ENCODE measurements at regions not wholly inside any gene's neighbourhood (a gene's known extent, or its start where the extent isn't known, plus 50 kb on each side); places are given as distances from the start of the nearest gene placed in this dataset.

DNA sequence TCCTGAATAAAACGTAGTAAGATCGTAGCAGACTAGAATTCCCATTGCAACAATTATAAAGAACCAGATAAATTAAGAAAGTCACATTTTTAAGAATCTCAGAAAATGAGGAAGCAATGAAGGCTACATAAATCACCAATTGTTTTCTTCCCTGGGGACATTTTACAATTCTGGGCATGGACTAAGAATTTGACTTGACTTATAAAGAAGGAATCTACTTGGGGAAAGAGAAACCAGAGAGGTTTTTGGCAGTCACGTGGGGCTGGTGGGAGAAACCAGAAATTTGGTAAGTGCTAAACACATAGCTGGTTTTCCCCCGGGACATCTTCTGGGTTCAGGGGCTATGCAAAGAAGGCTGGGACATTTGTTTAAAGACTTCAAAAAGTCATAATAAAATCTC lies 109.8 kb upstream of the IL6 start:
- TF ChIP-seq POLR2AphosphoS5 (IDR thresholded peaks at IDR 0.05; ENCODE audit: low read depth, low read length) (no peak), POLR2A (IDR thresholded peaks at IDR 0.05; ENCODE audit: low read depth, low read length) (no peak), TAF1 (IDR thresholded peaks at IDR 0.05; ENCODE audit: borderline replicate concordance, low read depth, low read length) (no peak)
- FAIRE-seq (no peak), DNase-seq (ENCODE audit: insufficient read length) (no peak)

DNA sequence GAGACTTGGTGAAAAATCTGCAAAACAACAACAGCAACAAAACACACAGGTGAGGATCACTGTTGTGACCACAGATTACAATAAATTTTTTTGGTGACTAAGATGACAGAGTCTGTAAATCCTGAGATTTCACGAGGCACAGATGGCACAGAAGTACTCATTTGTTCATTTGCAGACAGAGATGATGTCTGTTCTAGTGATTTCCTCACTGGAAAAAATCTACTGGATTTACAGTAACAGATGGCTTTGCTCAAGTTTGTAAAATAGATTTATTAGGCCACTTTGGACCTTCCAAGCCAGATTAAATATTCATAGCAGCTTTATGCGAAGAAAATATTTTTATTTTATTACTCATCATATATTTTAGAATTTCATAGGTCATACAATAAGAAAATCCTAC lies 113.5 kb upstream of the IL6 start:
- no peak for TF ChIP-seq POLR2A (IDR thresholded peaks at IDR 0.05; ENCODE audit: low read depth, low read length)
- DNase-seq (ENCODE audit: insufficient read length) (no peak), FAIRE-seq (no peak)

DNA sequence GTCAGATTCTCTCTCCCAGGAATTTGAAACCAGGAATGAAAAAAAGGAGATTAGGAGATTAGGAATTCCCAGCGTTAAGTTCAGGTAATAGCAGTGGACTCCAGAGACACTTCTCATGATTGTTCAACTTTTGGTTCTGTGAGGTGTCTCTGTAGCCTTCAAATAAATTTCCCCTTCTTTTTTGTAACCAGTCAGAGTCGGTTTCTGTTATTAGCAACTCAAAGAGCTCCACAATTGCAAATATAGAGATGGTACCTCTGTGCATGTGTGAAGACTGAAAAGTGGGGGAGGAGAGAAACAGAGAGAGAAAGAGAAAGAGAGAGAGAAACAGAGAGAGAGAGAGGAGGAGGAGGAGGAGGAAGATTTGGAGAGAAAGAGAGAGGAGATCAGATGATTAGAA lies 112.8 kb upstream of the STEAP1B start:
- DNase-seq (ENCODE audit: insufficient read length) (no peak), FAIRE-seq (no peak)
- TF ChIP-seq TAF1 (IDR thresholded peaks at IDR 0.05; ENCODE audit: borderline replicate concordance, low read depth, low read length) (no peak), POLR2AphosphoS5 (IDR thresholded peaks at IDR 0.05; ENCODE audit: low read depth, low read length) (no peak), POLR2A (IDR thresholded peaks at IDR 0.05; ENCODE audit: low read depth, low read length) (no peak)

DNA sequence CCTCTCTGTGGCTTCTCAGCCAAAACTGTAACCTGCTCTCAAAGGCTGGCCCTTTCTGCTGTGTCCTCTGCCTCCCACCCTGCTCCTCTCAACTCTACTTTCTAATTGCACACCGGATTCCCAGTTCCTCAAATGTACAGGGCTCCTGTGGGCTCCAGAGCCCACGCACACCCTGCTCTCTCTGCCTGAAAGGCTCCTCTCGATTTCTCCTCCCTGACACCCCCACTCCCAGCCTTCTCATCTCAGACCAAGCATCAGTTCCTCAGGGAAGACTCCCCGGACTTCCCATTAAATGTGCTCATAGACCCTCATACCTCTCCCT lies 111.7 kb upstream of the STEAP1B start:
- DNase-seq (ENCODE audit: insufficient read length) (no peak), FAIRE-seq (peak; percentile 27)
- no peak for TF ChIP-seq POLR2A (IDR thresholded peaks at IDR 0.05; ENCODE audit: low read depth, low read length)
- no peak for TF ChIP-seq TAF1 (IDR thresholded peaks at IDR 0.05; ENCODE audit: borderline replicate concordance, low read depth, low read length)
- no peak for TF ChIP-seq POLR2AphosphoS5 (IDR thresholded peaks at IDR 0.05; ENCODE audit: low read depth, low read length)

DNA sequence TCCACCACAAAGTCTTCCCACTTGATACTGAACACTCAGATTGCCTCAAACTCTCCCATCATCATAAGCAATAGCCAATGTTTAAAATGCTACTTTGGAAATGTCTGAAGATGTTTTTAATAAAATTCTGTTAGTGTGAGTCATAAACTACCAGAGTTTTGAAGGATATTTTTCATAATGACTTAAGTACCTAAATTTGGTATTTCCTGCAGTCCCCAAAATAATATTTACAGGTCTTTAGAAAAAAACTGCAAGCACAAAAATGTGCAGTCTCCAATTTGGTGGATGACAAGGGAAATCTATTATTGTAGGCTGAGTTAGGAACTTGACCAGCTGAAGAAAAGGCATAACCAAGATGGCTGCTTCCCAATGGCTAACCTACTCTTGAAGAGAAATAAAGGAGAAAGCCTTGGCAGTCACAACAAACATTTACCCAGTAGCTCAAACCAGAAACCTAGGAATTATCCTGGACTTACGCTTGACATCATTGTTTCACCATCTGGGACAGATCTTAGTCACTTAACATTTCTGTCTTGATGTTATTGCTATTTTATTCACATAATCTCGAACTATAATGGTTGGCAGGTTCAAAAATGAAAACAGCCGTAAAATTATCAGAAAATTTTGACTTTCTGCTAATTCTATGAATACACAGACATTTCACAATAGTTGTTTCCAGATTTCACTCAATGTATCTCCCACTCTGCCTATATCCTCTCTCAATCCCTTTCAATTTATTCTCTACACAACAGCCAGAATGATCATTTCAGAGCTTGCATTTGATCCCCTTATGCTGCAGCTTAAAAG lies 111.2 kb upstream of the STEAP1B start:
- no peak for DNase-seq (ENCODE audit: insufficient read length)
- TF ChIP-seq POLR2A (IDR thresholded peaks at IDR 0.05; ENCODE audit: low read depth, low read length) (no peak), POLR2AphosphoS5 (IDR thresholded peaks at IDR 0.05; ENCODE audit: low read depth, low read length) (no peak), TAF1 (IDR thresholded peaks at IDR 0.05; ENCODE audit: borderline replicate concordance, low read depth, low read length) (no peak)

DNA sequence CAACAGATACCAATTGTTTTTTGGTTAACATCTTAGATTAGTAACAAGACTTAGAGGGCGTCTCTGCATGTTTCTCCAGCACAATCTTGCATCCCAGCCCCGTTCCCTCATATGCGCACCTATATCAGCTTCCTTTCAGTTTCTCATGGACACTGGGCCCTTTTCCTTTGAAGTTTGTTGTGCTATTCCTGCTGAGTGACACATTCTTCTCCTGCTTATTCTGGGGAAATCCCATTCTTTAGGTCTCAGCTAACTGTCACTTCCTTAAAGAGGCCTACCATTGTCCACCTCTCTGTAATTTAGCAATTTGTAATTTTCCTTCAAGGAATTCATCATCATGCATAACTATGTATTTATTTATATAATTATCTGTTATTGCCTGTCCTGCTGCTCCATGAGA lies 110.3 kb upstream of the STEAP1B start:
- DNase-seq (ENCODE audit: insufficient read length): no peak
- no peak for FAIRE-seq
- TF ChIP-seq POLR2AphosphoS5 (IDR thresholded peaks at IDR 0.05; ENCODE audit: low read depth, low read length): no peak
- no peak for TF ChIP-seq TAF1 (IDR thresholded peaks at IDR 0.05; ENCODE audit: borderline replicate concordance, low read depth, low read length)
- TF ChIP-seq POLR2A (IDR thresholded peaks at IDR 0.05; ENCODE audit: low read depth, low read length): no peak

More for the DNA sequence above, 111.2 kb upstream of the STEAP1B start:
- peak; percentile 9 for FAIRE-seq

DNA sequence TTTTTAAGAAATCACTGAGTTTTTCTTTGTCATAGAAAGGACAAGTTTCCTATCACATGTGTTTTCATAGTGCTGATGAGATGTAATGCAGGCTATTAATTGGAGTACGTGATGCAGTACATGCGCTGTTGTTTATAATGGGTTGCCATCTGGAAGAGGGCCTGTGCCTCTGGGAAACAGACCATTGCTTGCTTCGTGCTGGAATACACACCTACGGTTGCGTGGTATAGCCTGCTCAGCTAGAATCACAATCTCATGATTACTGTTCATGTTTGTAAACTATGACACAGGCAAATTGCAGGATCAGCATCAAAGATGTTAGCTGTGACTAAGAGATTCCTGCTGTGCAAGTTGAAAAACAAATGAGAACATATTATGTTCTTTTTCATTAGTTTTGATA lies 107.2 kb upstream of the STEAP1B start:
- DNase-seq (ENCODE audit: insufficient read length): no peak
- FAIRE-seq: no peak
- no peak for TF ChIP-seq TAF1 (IDR thresholded peaks at IDR 0.05; ENCODE audit: borderline replicate concordance, low read depth, low read length)
- TF ChIP-seq POLR2AphosphoS5 (IDR thresholded peaks at IDR 0.05; ENCODE audit: low read depth, low read length): no peak
- no peak for TF ChIP-seq POLR2A (IDR thresholded peaks at IDR 0.05; ENCODE audit: low read depth, low read length)

DNA sequence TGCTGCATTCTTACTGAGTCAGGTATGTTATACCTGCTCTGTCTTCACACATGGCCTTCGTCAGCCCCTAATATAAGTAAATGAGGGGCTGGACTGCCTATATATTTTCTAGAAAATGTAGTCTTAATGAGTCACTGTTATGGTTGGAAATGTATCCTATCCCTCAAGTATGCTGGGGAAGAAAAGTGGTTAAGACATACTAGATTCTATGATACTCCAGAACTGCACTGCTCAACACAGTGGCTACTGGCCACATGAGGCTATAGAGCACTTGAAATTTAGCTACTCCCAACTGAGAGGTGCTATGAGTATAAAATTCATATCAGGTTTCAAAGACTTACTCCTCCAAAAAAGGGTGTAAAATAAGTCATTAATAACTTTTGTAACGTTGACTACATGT lies 104.3 kb upstream of the STEAP1B start:
- DNase-seq (ENCODE audit: insufficient read length) (no peak), FAIRE-seq (no peak)
- TF ChIP-seq TAF1 (IDR thresholded peaks at IDR 0.05; ENCODE audit: borderline replicate concordance, low read depth, low read length) (no peak), POLR2A (IDR thresholded peaks at IDR 0.05; ENCODE audit: low read depth, low read length) (no peak), POLR2AphosphoS5 (IDR thresholded peaks at IDR 0.05; ENCODE audit: low read depth, low read length) (no peak)

DNA sequence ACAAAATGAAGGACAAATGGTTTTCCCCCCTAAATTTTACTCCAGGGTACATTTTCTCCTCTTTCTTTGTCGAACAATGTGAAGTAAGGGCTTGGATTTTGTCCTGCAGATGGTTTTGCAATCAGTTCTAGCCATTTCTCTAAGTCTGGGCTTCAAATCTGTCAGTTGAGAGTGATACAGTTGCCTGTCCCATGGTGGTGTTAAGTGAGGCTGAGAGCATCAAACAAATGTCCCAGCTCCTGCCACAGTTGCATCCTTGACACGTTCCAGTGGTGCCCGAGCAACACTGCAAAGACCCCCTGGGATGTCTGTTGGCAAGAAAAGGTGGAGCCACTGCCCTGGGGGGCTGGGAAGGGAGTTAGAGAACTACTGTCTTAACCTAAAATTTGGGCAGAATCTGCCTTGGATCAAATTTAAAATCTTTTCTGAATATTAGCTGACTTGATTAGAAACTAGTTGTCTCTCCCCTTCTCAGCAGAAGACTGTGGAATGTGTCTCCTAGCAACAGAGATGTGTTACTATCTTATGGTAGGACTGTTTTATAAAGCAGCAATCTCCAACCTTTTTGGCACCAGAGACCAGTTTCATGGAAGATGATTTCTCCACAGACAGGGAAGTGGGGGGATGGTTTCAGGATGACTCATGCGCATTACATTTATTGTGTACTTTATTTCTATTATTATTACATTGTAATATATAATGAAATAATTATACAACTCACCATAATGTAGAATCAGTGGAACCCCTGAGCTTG lies 102.0 kb upstream of the STEAP1B start:
- FAIRE-seq: no peak
- TF ChIP-seq POLR2AphosphoS5 (IDR thresholded peaks at IDR 0.05; ENCODE audit: low read depth, low read length) (no peak), POLR2A (IDR thresholded peaks at IDR 0.05; ENCODE audit: low read depth, low read length) (no peak), TAF1 (IDR thresholded peaks at IDR 0.05; ENCODE audit: borderline replicate concordance, low read depth, low read length) (no peak)

DNA sequence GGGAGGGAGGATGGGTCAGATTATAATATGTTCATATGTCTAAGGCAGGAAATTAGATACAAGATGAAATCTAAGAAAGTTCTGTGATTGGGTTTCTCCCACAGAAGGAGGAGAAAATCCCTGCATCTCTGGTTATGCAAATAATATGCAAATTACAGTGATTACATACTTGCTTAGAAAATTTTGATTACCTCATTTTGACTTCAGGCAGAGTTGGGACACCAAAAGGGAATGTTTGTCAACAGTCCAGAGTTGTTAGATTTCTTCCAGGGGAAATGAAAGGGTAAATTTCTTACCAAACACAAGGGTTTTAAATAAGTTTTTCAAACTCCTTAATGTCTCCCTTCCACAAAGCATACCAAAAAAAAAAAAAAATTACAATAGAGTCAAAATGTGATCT lies 101.4 kb upstream of the STEAP1B start:
- no peak for TF ChIP-seq TAF1 (IDR thresholded peaks at IDR 0.05; ENCODE audit: borderline replicate concordance, low read depth, low read length)
- TF ChIP-seq POLR2AphosphoS5 (IDR thresholded peaks at IDR 0.05; ENCODE audit: low read depth, low read length): no peak
- no peak for TF ChIP-seq POLR2A (IDR thresholded peaks at IDR 0.05; ENCODE audit: low read depth, low read length)
- no peak for FAIRE-seq
- no peak for DNase-seq (ENCODE audit: insufficient read length)

More for the DNA sequence above, 102.0 kb upstream of the STEAP1B start:
- no peak for DNase-seq (ENCODE audit: insufficient read length)

DNA sequence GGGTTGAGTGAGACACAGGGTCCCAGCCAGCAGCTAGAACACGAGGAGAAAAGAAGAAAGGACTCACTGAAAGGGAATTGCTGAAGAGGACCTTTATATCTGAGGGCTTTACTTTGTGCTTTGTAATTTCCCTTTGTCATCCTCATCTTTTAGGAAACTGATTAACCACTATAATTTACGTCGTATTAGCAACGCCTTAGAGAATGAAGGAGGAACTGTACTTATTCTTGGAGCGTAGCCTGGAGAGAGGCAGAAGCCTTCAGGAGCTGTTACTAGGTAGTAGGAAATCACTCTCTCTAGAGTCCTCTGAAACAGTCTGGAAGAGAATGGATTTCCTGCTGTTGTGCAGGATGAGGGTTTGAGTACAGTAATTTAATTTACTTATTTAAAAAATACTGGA lies 101.0 kb upstream of the STEAP1B start:
- FAIRE-seq (no peak), DNase-seq (ENCODE audit: insufficient read length) (no peak)
- TF ChIP-seq POLR2AphosphoS5 (IDR thresholded peaks at IDR 0.05; ENCODE audit: low read depth, low read length): no peak
- TF ChIP-seq POLR2A (IDR thresholded peaks at IDR 0.05; ENCODE audit: low read depth, low read length): no peak
- no peak for TF ChIP-seq TAF1 (IDR thresholded peaks at IDR 0.05; ENCODE audit: borderline replicate concordance, low read depth, low read length)

DNA sequence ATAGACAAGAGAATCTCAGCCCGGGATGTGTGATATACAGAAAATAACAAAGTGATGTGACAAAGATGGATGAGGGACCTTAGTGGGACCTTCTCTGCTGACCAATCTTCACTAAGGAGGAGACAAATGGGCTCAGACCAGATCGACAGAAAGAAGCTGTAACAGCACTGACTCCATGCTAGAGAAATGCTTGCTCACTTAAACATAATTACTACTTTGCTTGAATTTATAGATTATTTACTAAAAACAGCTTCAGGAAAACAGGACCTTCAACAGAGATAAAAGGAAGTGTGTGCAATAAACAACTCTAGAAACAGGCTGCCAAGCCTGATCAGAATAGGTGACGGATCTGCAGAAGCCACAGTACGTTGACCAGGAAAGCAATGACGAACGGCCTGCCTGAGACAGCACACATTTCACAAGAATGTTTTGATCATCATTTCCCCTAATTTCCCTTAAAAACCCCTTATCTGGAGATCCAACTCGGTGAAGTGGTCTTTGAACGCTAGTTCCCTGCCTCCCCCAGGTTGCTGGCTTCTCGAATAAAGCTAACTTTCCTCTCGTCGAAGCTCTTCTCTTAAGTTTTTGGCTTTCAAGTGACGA lies 98.4 kb upstream of the STEAP1B start:
- FAIRE-seq (no peak), DNase-seq (ENCODE audit: insufficient read length) (no peak)
- TF ChIP-seq POLR2A (IDR thresholded peaks at IDR 0.05; ENCODE audit: low read depth, low read length): no peak
- no peak for TF ChIP-seq TAF1 (IDR thresholded peaks at IDR 0.05; ENCODE audit: borderline replicate concordance, low read depth, low read length)
- no peak for TF ChIP-seq POLR2AphosphoS5 (IDR thresholded peaks at IDR 0.05; ENCODE audit: low read depth, low read length)
